ENCODE measurements at regions not wholly inside any gene's neighbourhood (a gene's known extent, or its start where the extent isn't known, plus 50 kb on each side); places are given as distances from the start of the nearest gene placed in this dataset.

- H3K9me3 ChIP-seq, result no peaks in the 10 kb centered on the region
- TF ChIP-seq RFX5 (IDR thresholded peaks at IDR 0.05), result no peak
- no peak for TF ChIP-seq RNF2 (IDR thresholded peaks at IDR 0.05; ENCODE audit: borderline replicate concordance, low read depth)
- TF ChIP-seq MAFK (IDR thresholded peaks at IDR 0.05; ENCODE audit: partially characterized antibody), result no peak
- TF ChIP-seq REST (IDR thresholded peaks at IDR 0.05), result no peak
- no peak for TF ChIP-seq HDAC2 (IDR thresholded peaks at IDR 0.05)
These were observed 130.8 kb upstream of the IL1RAPL2 start for GRCh38 chrX:104435249-104435648.

GRCh38 chrX:104432321-104432720 lies 133.7 kb upstream of the IL1RAPL2 start:
- Histone ChIP-seq H3K4me3 (no peak overlapping the region), H3K4me2 (no peak overlapping the region), H3K27ac (no peak overlapping the region), H3K4me1 (no peaks in the 10 kb centered on the region), H3K9me3 (no peaks in the 10 kb centered on the region)
- peak in 1 of 2 experiments; percentile 36; a peak in 1 of 6 replicates for ATAC-seq
- ChIA-PET POLR2A (no interaction called here), CTCF (no interaction called here)
- FAIRE-seq, result no peak
- 13% methylated on average over 3 of the region's 3 CpGs for WGBS (ENCODE audit: missing lambda C conversion rate)
- no peak for TF ChIP-seq FOSB (CRISPR knock-in tag; IDR thresholded peaks at IDR 0.05)
- no peak for TF ChIP-seq NPAS2 (CRISPR knock-in tag; IDR thresholded peaks at IDR 0.05; ENCODE audit: borderline replicate concordance)
- TF ChIP-seq HOXB5 (CRISPR knock-in tag; IDR thresholded peaks at IDR 0.05), result no peak
- TF ChIP-seq GATA3 (IDR thresholded peaks at IDR 0.05; ENCODE audit: borderline replicate concordance), result no peak
- no peak for TF ChIP-seq RNF2 (IDR thresholded peaks at IDR 0.05; ENCODE audit: borderline replicate concordance, low read depth)
- TF ChIP-seq ZSCAN20 (CRISPR knock-in tag; IDR thresholded peaks at IDR 0.05), result no peak
- no peak for TF ChIP-seq HEYL (CRISPR knock-in tag; IDR thresholded peaks at IDR 0.05)
- TF ChIP-seq CBX8 (IDR thresholded peaks at IDR 0.05), result no peak
- peak in 1 of 2 experiments; percentile 36 for DNase-seq (ENCODE audit: low read depth in 1 of 2, low spot score in 1 of 2)

More at GRCh38 chrX:104435249-104435648, 130.8 kb upstream of the IL1RAPL2 start:
- ATAC-seq (no peak), DNase-seq (ENCODE audit: low read depth in 1 of 2, low spot score in 1 of 2) (no peak), FAIRE-seq (no peak)
- no peaks in the 10 kb centered on the region for H3K4me1 ChIP-seq
- CTCF ChIA-PET, result no interaction called here
- H3K27ac ChIP-seq, result no peak overlapping the region
- H3K4me2 ChIP-seq, result no peak overlapping the region
- H3K4me3 ChIP-seq, result no peak overlapping the region
- 38% methylated on average over 6 of the region's 7 CpGs for WGBS (ENCODE audit: missing lambda C conversion rate)
- POLR2A ChIA-PET, result no interaction called here

GRCh38 chrX:104430742-104431119 lies 135.3 kb upstream of the IL1RAPL2 start:
- no peak overlapping the region for H3K4me2 ChIP-seq
- CTCF ChIA-PET, result no interaction called here
- WGBS (ENCODE audit: missing lambda C conversion rate), result 35% methylated on average over 1 of the region's 1 CpG
- H3K4me1 ChIP-seq, result no peaks in the 10 kb centered on the region
- ATAC-seq (no peak), DNase-seq (ENCODE audit: low read depth in 1 of 2, low spot score in 1 of 2) (peak in 1 of 2 experiments; percentile 3), FAIRE-seq (peak; percentile 59)
- H3K9me3 ChIP-seq, result no peaks in the 10 kb centered on the region
- TF ChIP-seq MYC (IDR thresholded peaks at IDR 0.05; ENCODE audit: borderline replicate concordance, low read length) (no peak), CBX2 (IDR thresholded peaks at IDR 0.05; ENCODE audit: borderline replicate concordance, low read depth) (no peak), ZNF302 (CRISPR knock-in tag; IDR thresholded peaks at IDR 0.05) (no peak)
- H3K27ac ChIP-seq, result no peak overlapping the region
- POLR2A ChIA-PET, result interaction anchor here (0.6 kb wide), 1 partner anchor 759 kb away, joined by 3 read pairs; no protein-coding TSS in a partner anchor
- H3K4me3 ChIP-seq, result no peak overlapping the region

DNA sequence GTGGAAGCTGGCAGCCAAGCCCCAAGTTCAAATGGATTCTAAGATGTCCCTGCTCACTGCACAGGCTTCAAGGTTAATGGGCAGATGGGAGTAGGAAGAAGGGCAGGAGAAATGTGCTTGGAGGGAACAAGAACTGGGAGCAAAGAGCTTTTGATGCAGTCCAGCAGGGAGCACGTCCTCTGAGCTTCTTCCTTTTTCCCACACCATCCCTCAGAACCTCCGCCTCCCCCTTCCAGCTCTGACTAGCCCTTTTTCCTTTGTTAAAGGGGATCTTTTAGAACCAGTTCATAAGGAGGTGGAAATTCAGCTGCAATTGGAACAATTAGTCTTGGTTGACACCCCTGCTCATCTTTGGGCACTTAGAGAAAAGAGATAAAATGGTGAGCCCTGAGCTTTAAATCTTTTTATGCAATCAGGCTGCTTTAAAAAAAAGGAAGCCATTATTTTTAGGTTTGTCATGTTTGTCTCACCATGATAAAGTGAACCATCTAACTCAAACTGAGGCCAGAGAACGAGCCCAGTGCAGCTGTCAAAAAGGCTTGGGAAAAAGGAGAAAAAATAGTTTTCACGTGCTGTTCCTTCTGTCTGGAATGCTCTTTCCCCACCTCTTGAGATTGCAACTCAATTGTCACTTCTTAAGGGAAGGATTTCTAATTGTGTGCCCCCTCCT lies 135.8 kb upstream of the IL1RAPL2 start:
- ATAC-seq (no peak), DNase-seq (ENCODE audit: low read depth in 1 of 2, low spot score in 1 of 2) (no peak), FAIRE-seq (no peak)
- H3K9me3 ChIP-seq, result no peaks in the 10 kb centered on the region
- H3K4me3 ChIP-seq, result no peak overlapping the region
- 37% methylated on average over 4 of the region's 4 CpGs for WGBS (ENCODE audit: missing lambda C conversion rate)
- ChIA-PET CTCF (no interaction called here), POLR2A (no interaction called here)
- H3K4me2 ChIP-seq, result no peak overlapping the region
- no peaks in the 10 kb centered on the region for H3K4me1 ChIP-seq
- H3K27ac ChIP-seq, result no peak overlapping the region
- TF ChIP-seq HDAC2 (IDR thresholded peaks at IDR 0.05) (no peak), EP300 (IDR thresholded peaks at IDR 0.05) (no peak), POLR2AphosphoS2 (conservative IDR thresholded peaks at IDR 0.05; ENCODE audit: low read length) (no peak), CBX8 (IDR thresholded peaks at IDR 0.05) (no peak), HOXA7 (CRISPR knock-in tag; IDR thresholded peaks at IDR 0.05) (no peak), FOXS1 (CRISPR knock-in tag; IDR thresholded peaks at IDR 0.05) (no peak), ESRRA (IDR thresholded peaks at IDR 0.05; ENCODE audit: borderline replicate concordance, low read length) (no peak), MYC (IDR thresholded peaks at IDR 0.05; ENCODE audit: borderline replicate concordance, low read length) (no peak), REST (IDR thresholded peaks at IDR 0.05) (no peak), JUN (IDR thresholded peaks at IDR 0.05) (no peak), RARB (CRISPR knock-in tag; IDR thresholded peaks at IDR 0.05) (no peak)
- TF ChIP-seq, protein P1, sequence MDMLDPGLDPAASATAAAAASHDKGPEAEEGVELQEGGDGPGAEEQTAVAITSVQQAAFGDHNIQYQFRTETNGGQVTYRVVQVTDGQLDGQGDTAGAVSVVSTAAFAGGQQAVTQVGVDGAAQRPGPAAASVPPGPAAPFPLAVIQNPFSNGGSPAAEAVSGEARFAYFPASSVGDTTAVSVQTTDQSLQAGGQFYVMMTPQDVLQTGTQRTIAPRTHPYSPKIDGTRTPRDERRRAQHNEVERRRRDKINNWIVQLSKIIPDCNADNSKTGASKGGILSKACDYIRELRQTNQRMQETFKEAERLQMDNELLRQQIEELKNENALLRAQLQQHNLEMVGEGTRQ (IDR thresholded peaks at IDR 0.05), result no peak

Data from A549 (cell line).